ENCODE measurements at regions not wholly inside any gene's neighbourhood (a gene's known extent, or its start where the extent isn't known, plus 50 kb on each side); places are given as distances from the start of the nearest gene placed in this dataset.

DNA sequence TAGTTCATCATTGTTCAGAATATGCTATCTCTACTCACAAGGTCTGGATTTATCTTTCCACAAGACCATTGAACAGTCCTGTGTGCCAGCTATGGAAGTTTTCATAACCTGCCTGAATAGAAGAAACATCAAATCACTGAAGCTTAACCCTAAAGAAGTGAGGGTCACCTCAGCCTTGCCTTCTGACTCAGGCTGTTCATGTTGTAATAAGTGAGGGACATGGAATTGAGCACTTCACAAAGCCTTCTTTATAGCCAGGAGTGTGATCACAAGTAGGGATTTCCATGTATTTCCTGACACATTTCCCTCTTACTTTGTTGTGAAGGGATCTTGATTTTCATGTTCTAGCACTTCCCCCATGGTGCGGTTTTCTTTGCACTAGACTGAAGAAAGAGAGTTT, 577.5 kb upstream of the WWC1 start:
- Histone ChIP-seq H3K9me3 (ENCODE audit: low read length) (no peaks in the 10 kb centered on the region), H3K4me3 (ENCODE audit: low read length) (no peak overlapping the region), H3K79me2 (replicated peaks; ENCODE audit: insufficient read depth, low read length) (no peaks in the 10 kb centered on the region), H3K36me3 (ENCODE audit: insufficient read depth, low read length) (no peaks in the 10 kb centered on the region), H3K27ac (ENCODE audit: low read length) (no peak overlapping the region), H4K20me1 (ENCODE audit: insufficient read depth) (no peaks in the 10 kb centered on the region), H2AFZ (ENCODE audit: low read depth, low read length) (no peak overlapping the region), H3K27me3 (ENCODE audit: insufficient read depth, low read depth, low read length) (no peaks in the 10 kb centered on the region), H3K9ac (ENCODE audit: low read length) (no peak overlapping the region), H3F3A (ENCODE audit: insufficient read depth, low read length, poor library complexity, severe bottlenecking) (no peaks in the 10 kb centered on the region), H3K4me2 (ENCODE audit: low read length) (no peak overlapping the region), H3K9me2 (ENCODE audit: insufficient read depth, low read length) (no peaks in the 10 kb centered on the region)
- no peak for TF ChIP-seq EZH2 (IDR thresholded peaks at IDR 0.05; ENCODE audit: borderline replicate concordance, insufficient read depth, low read length, poor library complexity, severe bottlenecking)
- TF ChIP-seq RAD21 (conservative IDR thresholded peaks at IDR 0.05), result no peak
- no peak for TF ChIP-seq MXI1 (conservative IDR thresholded peaks at IDR 0.05; ENCODE audit: poor library complexity, severe bottlenecking)
- TF ChIP-seq POLR2AphosphoS5 (IDR thresholded peaks at IDR 0.05), result no peak
- TF ChIP-seq EP300 (conservative IDR thresholded peaks at IDR 0.05; ENCODE audit: poor library complexity, severe bottlenecking), result no peak
- TF ChIP-seq, protein P1, sequence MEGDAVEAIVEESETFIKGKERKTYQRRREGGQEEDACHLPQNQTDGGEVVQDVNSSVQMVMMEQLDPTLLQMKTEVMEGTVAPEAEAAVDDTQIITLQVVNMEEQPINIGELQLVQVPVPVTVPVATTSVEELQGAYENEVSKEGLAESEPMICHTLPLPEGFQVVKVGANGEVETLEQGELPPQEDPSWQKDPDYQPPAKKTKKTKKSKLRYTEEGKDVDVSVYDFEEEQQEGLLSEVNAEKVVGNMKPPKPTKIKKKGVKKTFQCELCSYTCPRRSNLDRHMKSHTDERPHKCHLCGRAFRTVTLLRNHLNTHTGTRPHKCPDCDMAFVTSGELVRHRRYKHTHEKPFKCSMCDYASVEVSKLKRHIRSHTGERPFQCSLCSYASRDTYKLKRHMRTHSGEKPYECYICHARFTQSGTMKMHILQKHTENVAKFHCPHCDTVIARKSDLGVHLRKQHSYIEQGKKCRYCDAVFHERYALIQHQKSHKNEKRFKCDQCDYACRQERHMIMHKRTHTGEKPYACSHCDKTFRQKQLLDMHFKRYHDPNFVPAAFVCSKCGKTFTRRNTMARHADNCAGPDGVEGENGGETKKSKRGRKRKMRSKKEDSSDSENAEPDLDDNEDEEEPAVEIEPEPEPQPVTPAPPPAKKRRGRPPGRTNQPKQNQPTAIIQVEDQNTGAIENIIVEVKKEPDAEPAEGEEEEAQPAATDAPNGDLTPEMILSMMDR (IDR thresholded peaks at IDR 0.05; ENCODE audit: poor library complexity, severe bottlenecking), result no peak
- TF ChIP-seq, protein P2, sequence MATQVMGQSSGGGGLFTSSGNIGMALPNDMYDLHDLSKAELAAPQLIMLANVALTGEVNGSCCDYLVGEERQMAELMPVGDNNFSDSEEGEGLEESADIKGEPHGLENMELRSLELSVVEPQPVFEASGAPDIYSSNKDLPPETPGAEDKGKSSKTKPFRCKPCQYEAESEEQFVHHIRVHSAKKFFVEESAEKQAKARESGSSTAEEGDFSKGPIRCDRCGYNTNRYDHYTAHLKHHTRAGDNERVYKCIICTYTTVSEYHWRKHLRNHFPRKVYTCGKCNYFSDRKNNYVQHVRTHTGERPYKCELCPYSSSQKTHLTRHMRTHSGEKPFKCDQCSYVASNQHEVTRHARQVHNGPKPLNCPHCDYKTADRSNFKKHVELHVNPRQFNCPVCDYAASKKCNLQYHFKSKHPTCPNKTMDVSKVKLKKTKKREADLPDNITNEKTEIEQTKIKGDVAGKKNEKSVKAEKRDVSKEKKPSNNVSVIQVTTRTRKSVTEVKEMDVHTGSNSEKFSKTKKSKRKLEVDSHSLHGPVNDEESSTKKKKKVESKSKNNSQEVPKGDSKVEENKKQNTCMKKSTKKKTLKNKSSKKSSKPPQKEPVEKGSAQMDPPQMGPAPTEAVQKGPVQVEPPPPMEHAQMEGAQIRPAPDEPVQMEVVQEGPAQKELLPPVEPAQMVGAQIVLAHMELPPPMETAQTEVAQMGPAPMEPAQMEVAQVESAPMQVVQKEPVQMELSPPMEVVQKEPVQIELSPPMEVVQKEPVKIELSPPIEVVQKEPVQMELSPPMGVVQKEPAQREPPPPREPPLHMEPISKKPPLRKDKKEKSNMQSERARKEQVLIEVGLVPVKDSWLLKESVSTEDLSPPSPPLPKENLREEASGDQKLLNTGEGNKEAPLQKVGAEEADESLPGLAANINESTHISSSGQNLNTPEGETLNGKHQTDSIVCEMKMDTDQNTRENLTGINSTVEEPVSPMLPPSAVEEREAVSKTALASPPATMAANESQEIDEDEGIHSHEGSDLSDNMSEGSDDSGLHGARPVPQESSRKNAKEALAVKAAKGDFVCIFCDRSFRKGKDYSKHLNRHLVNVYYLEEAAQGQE (IDR thresholded peaks at IDR 0.05; ENCODE audit: borderline replicate concordance), result no peak
- no peak for TF ChIP-seq TAF1 (IDR thresholded peaks at IDR 0.05; ENCODE audit: low read depth)

DNA sequence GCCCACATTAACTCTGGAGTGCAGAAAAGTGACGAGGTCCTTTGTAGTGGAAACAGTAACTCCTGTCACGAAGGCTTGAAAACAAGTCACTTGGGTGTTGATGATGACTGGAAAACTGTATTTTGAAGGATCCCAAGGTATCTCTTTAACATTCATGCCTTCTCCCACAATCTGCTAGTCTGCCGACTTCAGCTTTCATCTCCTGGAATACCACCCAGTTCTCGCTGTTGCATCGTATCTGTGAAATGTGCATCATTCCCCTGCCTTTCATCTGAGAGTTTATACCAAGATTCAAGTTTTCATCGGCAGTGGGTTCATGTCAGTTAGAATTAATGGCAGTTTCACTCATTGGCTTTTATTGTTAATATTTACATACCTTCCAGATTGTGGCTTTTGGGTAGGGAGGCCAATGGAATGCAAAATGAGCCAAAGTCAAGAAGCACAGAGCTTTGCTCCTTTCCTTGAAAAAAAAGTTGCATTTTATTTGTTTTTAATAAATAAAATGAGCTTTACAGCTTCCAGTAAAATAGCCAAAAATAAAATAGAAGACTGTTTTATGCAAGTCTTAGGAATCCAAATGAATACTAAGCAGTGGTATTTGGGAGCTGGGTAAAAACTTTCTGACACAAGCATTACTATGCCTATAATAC, 575.2 kb upstream of the WWC1 start:
- H3K9me2 ChIP-seq (ENCODE audit: insufficient read depth, low read length), result no peaks in the 10 kb centered on the region
- no peak overlapping the region for H2AFZ ChIP-seq (ENCODE audit: low read depth, low read length)
- H3K4me2 ChIP-seq (ENCODE audit: low read length), result no peak overlapping the region
- no peak overlapping the region for H3K27ac ChIP-seq (ENCODE audit: low read length)
- H3K9me3 ChIP-seq (ENCODE audit: low read length), result no peaks in the 10 kb centered on the region
- no peak overlapping the region for H3K9ac ChIP-seq (ENCODE audit: low read length)
- H3K79me2 ChIP-seq (replicated peaks; ENCODE audit: insufficient read depth, low read length), result no peaks in the 10 kb centered on the region
- H3F3A ChIP-seq (ENCODE audit: insufficient read depth, low read length, poor library complexity, severe bottlenecking), result no peaks in the 10 kb centered on the region
- H3K4me3 ChIP-seq (ENCODE audit: low read length), result no peak overlapping the region
- TF ChIP-seq RAD21 (conservative IDR thresholded peaks at IDR 0.05) (no peak), EZH2 (IDR thresholded peaks at IDR 0.05; ENCODE audit: borderline replicate concordance, insufficient read depth, low read length, poor library complexity, severe bottlenecking) (no peak), EP300 (conservative IDR thresholded peaks at IDR 0.05; ENCODE audit: poor library complexity, severe bottlenecking) (no peak), MXI1 (conservative IDR thresholded peaks at IDR 0.05; ENCODE audit: poor library complexity, severe bottlenecking) (no peak), TAF1 (IDR thresholded peaks at IDR 0.05; ENCODE audit: low read depth) (no peak)
- TF ChIP-seq, protein P2 (IDR thresholded peaks at IDR 0.05; ENCODE audit: borderline replicate concordance), result no peak
- TF ChIP-seq, protein P1 (IDR thresholded peaks at IDR 0.05; ENCODE audit: poor library complexity, severe bottlenecking), result no peak
- H3K36me3 ChIP-seq (ENCODE audit: insufficient read depth, low read length), result no peaks in the 10 kb centered on the region
- H4K20me1 ChIP-seq (ENCODE audit: insufficient read depth), result no peaks in the 10 kb centered on the region
- H3K27me3 ChIP-seq (ENCODE audit: insufficient read depth, low read depth, low read length), result no peaks in the 10 kb centered on the region
